A549 (cell line): ENCODE measurements at regions not wholly inside any gene's neighbourhood (a gene's known extent, or its start where the extent isn't known, plus 50 kb on each side); places are given as distances from the start of the nearest gene placed in this dataset.

Experiments used
- ATAC-seq, 2 experiments: fragments of 200-7000 bp in 1 of 2; fragments of >200 bp in 1 of 2; cut with Nextera tagmentation in 1 of 2; cut with Tn5 transposase in 1 of 2; 3 replicates each; pipeline versions ENCODE4 v1.8.0 to v1.9.1; 2018 to 2020; ENCODE audit warnings: mild to moderate bottlenecking in 1 of 2, moderate library complexity in 1 of 2
- CTCF ChIA-PET: fragments of 300-600 bp; sonication (Branson Sonifier 250); formaldehyde crosslinking; extraction: SDS; loops from one replicate; lab custom pipeline; 2021; ENCODE audit warnings: antibody characterized with exemption, inconsistent platforms; lab: Yijun Ruan, JAX
- POLR2A ChIA-PET: fragments of 350-600 bp; formaldehyde crosslinking; extraction: SDS; loops from one replicate; lab custom pipeline; 2021; ENCODE audit warnings: antibody characterized with exemption, inconsistent platforms; lab: Yijun Ruan, JAX
- DNase-seq, 2 experiments: peaks; one replicate each; pipeline versions ENCODE4 v3.0.0 to v3.0.0-alpha.2; 2011 to 2016; ENCODE audit warnings: low read depth in 1 of 2, low spot score in 1 of 2
- FAIRE-seq: peaks from 2 replicates; lab custom pipeline; 2011; peaks lifted over from hg19 to GRCh38; lab: Jason Lieb, UNC
- H3K27ac ChIP-seq, 2 experiments: fragments of >200 bp; sonication (Bioruptor Twin); formaldehyde crosslinking; 3 replicates each; pipeline ENCODE4 v1.5.1; 2016 to 2017
- H3K4me1 ChIP-seq: fragments of >200 bp; sonication (Bioruptor Twin); formaldehyde crosslinking; 3 replicates; pipeline ENCODE4 v1.6.1; 2016
- H3K4me2 ChIP-seq: fragments of >200 bp; sonication (Bioruptor Twin); formaldehyde crosslinking; 3 replicates; pipeline ENCODE4 v1.6.1; 2016
- H3K4me3 ChIP-seq: fragments of >200 bp; sonication (Bioruptor Twin); formaldehyde crosslinking; 3 replicates; pipeline ENCODE4 v1.5.1; 2016
- H3K9me3 ChIP-seq: fragments of >200 bp; sonication (Bioruptor Twin); formaldehyde crosslinking; 3 replicates; pipeline ENCODE4 v1.6.1; 2016
- CEBPB ChIP-seq, 2 experiments: fragments of >200 bp in 1 of 2; sonication (Bioruptor Twin) in 1 of 2; formaldehyde crosslinking in 1 of 2; IDR thresholded peaks; 2 replicates each; pipeline ENCODE4 v1.6.1; 2012 to 2016
- CHD4 ChIP-seq: fragments of 200-600 bp; sonication (generic); IDR thresholded peaks from 2 replicates; pipeline ENCODE4 v1.6.1; 2016; ENCODE audit warnings: antibody characterized with exemption, mild to moderate bottlenecking, borderline replicate concordance
- ESRRA ChIP-seq: fragments of 150-350 bp; IDR thresholded peaks from 2 replicates; pipeline ENCODE4 v1.6.1; 2014; ENCODE audit warnings: mild to moderate bottlenecking, low read length, borderline replicate concordance
- FOXS1 ChIP-seq: fragments of 250-450 bp; sonication (Bioruptor Pico); IDR thresholded peaks from 2 replicates; pipeline ENCODE4 v1.5.0; 2020; ENCODE audit warnings: mild to moderate bottlenecking, moderate library complexity
- HEYL ChIP-seq: fragments of 250-450 bp; sonication (Bioruptor Pico); IDR thresholded peaks from 2 replicates; pipeline ENCODE4 v1.8.0; 2021; ENCODE audit warnings: mild to moderate bottlenecking, moderate library complexity
- MAFK ChIP-seq: fragments of 450-650 bp; IDR thresholded peaks from 2 replicates; pipeline ENCODE4 v1.6.1; 2014; ENCODE audit not compliant: partially characterized antibody
- MYC ChIP-seq: IDR thresholded peaks from 2 replicates; pipeline ENCODE4 v1.6.1; 2012; ENCODE audit warnings: mild to moderate bottlenecking, inconsistent platforms, low read length, improper control_type of control experiment, borderline replicate concordance
- POLR2A ChIP-seq: IDR thresholded peaks from 2 replicates; pipeline ENCODE4 v1.6.1; 2012; ENCODE audit warnings: mild to moderate bottlenecking, low read length
- RAD21 ChIP-seq, 2 experiments: fragments of >200 bp in 1 of 2; sonication (Bioruptor Twin) in 1 of 2; formaldehyde crosslinking in 1 of 2; IDR thresholded peaks in 1 of 2; conservative IDR thresholded peaks in 1 of 2; 2 replicates in 1 of 2; 3 replicates in 1 of 2; pipeline ENCODE4 v1.6.1; 2012 to 2018; ENCODE audit warnings: inconsistent platforms in 1 of 2
- ZFP36 ChIP-seq: fragments of 450-650 bp; IDR thresholded peaks from 2 replicates; pipeline ENCODE4 v1.6.1; 2014; ENCODE audit warnings: borderline replicate concordance; ENCODE audit not compliant: partially characterized antibody
- ZSCAN20 ChIP-seq: fragments of 250-450 bp; sonication (Bioruptor Pico); IDR thresholded peaks from 2 replicates; pipeline ENCODE4 v1.8.0; 2022; ENCODE audit warnings: mild to moderate bottlenecking, moderate library complexity
- WGBS: methylation state at CpG from one replicate; pipeline ENCODE4 v1.1.6; 2017; ENCODE audit errors: missing lambda C conversion rate; 5-methylcytosine and 5-hydroxymethylcytosine counted together
- TF ChIP-seq, protein P1 (sequence below): fragments of >200 bp; sonication (Bioruptor Twin); formaldehyde crosslinking; IDR thresholded peaks from 3 replicates; pipeline ENCODE4 v1.5.1; 2016
- TF ChIP-seq, protein P2 (sequence below): fragments of 150-350 bp; IDR thresholded peaks from 2 replicates; pipeline ENCODE4 v1.6.1; 2014; ENCODE audit warnings: low read depth, mild to moderate bottlenecking, low read length
- TF ChIP-seq, protein P3 (sequence below): IDR thresholded peaks from 2 replicates; pipeline ENCODE4 v1.6.1; 2012
- TF ChIP-seq, protein P4 (sequence below): fragments of >200 bp; sonication (Bioruptor Twin); formaldehyde crosslinking; IDR thresholded peaks from 3 replicates; pipeline ENCODE4 v1.6.1; 2016
- TF ChIP-seq, protein P5 (sequence below): fragments of 450-650 bp; IDR thresholded peaks from 2 replicates; pipeline ENCODE4 v1.6.1; 2014; ENCODE audit warnings: antibody characterized with exemption

DNA sequence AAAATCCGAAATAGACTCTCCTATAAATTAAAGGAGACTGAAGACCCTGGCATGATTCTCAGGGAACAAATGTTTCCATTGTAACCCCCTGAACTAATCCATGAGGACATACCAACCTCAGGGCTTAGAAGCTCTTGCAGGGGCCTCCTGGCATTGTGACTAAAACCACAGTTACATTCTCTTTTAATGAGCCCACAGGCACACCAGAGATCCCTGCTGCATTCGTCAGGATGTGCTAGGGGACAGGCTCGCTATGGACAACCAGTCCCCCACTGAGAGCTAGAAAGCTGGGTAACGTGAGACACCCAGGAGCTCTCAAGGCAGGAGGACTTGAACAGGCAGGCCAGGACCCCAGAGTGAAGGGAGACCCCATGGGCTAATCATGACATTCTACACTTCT, 140.6 kb upstream of the TNRC6C start:
- H3K27ac ChIP-seq: no peak overlapping the region
- H3K4me1 ChIP-seq: no peaks in the 10 kb centered on the region
- DNase-seq (no peak), FAIRE-seq (no peak), ATAC-seq (no peak)
- ChIA-PET CTCF (interaction anchor here (1.4 kb wide), 1 partner anchor 17 kb away, joined by 3 read pairs; no protein-coding TSS in a partner anchor), POLR2A (interaction anchor here (1.6 kb wide), 1 partner anchor 140 kb away, joined by 4 read pairs; the partner anchor contains the start of gene TNRC6C)
- no peak overlapping the region for H3K4me2 ChIP-seq
- TF ChIP-seq CEBPB (IDR thresholded peaks at IDR 0.05) (no peak), MYC (no peak)
- TF ChIP-seq, protein P1, sequence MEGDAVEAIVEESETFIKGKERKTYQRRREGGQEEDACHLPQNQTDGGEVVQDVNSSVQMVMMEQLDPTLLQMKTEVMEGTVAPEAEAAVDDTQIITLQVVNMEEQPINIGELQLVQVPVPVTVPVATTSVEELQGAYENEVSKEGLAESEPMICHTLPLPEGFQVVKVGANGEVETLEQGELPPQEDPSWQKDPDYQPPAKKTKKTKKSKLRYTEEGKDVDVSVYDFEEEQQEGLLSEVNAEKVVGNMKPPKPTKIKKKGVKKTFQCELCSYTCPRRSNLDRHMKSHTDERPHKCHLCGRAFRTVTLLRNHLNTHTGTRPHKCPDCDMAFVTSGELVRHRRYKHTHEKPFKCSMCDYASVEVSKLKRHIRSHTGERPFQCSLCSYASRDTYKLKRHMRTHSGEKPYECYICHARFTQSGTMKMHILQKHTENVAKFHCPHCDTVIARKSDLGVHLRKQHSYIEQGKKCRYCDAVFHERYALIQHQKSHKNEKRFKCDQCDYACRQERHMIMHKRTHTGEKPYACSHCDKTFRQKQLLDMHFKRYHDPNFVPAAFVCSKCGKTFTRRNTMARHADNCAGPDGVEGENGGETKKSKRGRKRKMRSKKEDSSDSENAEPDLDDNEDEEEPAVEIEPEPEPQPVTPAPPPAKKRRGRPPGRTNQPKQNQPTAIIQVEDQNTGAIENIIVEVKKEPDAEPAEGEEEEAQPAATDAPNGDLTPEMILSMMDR: no peak
- WGBS: 45% methylated on average over 4 of the region's 4 CpGs
- no peaks in the 10 kb centered on the region for H3K9me3 ChIP-seq
- no peak overlapping the region for H3K4me3 ChIP-seq

DNA sequence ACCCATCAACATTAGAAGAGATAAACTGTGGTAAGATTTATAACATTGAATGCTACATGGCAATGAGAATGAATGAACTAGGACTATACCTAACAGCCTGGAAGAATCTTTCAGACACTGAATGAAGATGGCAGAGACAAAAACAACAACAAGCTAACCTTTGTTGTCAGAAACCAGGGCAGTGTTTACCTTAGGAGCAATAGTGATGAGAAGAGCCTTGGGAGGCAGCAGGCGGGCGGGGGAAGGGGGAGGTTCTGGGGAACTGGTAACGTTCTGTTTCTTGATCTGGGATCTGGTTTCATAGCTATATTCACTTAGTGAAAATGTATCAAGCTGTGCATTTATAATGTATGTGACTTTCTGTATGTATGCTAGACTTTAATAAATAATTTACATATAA, 139.0 kb upstream of the TNRC6C start:
- no peak overlapping the region for H3K4me3 ChIP-seq
- TF ChIP-seq, protein P2, sequence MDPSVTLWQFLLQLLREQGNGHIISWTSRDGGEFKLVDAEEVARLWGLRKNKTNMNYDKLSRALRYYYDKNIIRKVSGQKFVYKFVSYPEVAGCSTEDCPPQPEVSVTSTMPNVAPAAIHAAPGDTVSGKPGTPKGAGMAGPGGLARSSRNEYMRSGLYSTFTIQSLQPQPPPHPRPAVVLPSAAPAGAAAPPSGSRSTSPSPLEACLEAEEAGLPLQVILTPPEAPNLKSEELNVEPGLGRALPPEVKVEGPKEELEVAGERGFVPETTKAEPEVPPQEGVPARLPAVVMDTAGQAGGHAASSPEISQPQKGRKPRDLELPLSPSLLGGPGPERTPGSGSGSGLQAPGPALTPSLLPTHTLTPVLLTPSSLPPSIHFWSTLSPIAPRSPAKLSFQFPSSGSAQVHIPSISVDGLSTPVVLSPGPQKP: no peak
- TF ChIP-seq ZFP36 (no peak), HEYL (no peak), FOXS1 (no peak), CHD4 (no peak)
- TF ChIP-seq, protein P3, sequence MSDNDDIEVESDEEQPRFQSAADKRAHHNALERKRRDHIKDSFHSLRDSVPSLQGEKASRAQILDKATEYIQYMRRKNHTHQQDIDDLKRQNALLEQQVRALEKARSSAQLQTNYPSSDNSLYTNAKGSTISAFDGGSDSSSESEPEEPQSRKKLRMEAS: no peak
- TF ChIP-seq, protein P4, sequence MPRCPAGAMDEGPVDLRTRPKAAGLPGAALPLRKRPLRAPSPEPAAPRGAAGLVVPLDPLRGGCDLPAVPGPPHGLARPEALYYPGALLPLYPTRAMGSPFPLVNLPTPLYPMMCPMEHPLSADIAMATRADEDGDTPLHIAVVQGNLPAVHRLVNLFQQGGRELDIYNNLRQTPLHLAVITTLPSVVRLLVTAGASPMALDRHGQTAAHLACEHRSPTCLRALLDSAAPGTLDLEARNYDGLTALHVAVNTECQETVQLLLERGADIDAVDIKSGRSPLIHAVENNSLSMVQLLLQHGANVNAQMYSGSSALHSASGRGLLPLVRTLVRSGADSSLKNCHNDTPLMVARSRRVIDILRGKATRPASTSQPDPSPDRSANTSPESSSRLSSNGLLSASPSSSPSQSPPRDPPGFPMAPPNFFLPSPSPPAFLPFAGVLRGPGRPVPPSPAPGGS: no peak
- H3K4me1 ChIP-seq: no peaks in the 10 kb centered on the region
- ChIA-PET CTCF (interaction anchor here (1.4 kb wide), 1 partner anchor 16 kb away, joined by 3 read pairs; no protein-coding TSS in a partner anchor), POLR2A (interaction anchor here (1.3 kb wide), 1 partner anchor 139 kb away, joined by 3 read pairs; the partner anchor contains the start of gene TNRC6C)
- ATAC-seq (no peak), DNase-seq (no peak), FAIRE-seq (no peak)
- H3K4me2 ChIP-seq: no peak overlapping the region
- H3K27ac ChIP-seq: no peak overlapping the region
- no peaks in the 10 kb centered on the region for H3K9me3 ChIP-seq
- WGBS: 62% methylated on average over 3 of the region's 3 CpGs

DNA sequence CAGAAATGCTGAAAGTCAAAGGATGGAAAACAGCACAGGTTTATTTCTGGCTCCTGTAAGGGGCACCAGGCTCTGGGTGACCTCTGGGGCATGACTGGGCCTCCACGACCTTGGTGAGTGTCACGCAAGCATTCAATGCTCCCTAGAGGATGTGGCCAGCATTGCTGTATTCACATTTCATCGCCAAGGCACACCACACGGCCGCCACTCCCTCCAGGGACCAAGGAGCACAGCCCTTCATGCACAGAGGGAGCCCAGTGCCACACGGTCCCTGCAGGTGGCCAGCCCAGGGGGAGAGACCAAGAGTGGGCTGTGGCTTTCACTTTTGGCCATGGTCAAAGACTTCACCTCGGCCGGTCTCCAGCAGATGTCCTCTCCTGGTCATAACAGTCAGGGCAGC, 137.4 kb upstream of the TNRC6C start:
- Histone ChIP-seq H3K27ac (no peak overlapping the region), H3K4me2 (no peak overlapping the region), H3K9me3 (no peaks in the 10 kb centered on the region), H3K4me1 (no peaks in the 10 kb centered on the region), H3K4me3 (no peak overlapping the region)
- TF ChIP-seq RAD21 (conservative IDR thresholded peaks at IDR 0.05 in 1 of 2, IDR thresholded peaks at IDR 0.05 in 1 of 2): peak; percentile 27 to 34; a peak in 1 of 5 replicates
- TF ChIP-seq ZSCAN20 (CRISPR knock-in tag): no peak
- TF ChIP-seq, protein P3: no peak
- no peak for TF ChIP-seq POLR2A
- peak; percentile 89; the same call in 1 of the 2 replicates for TF ChIP-seq ESRRA
- TF ChIP-seq, protein P5, sequence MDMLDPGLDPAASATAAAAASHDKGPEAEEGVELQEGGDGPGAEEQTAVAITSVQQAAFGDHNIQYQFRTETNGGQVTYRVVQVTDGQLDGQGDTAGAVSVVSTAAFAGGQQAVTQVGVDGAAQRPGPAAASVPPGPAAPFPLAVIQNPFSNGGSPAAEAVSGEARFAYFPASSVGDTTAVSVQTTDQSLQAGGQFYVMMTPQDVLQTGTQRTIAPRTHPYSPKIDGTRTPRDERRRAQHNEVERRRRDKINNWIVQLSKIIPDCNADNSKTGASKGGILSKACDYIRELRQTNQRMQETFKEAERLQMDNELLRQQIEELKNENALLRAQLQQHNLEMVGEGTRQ: no peak
- no peak for TF ChIP-seq MAFK
- ChIA-PET POLR2A (no interaction called here), CTCF (no interaction called here)
- no peak for FAIRE-seq
- ATAC-seq: peak; percentile 79 to 80
- DNase-seq: peak in 1 of 2 experiments; percentile 34
- 57% methylated on average over 8 of the region's 8 CpGs for WGBS
